MM.1S (cell line): ENCODE measurements at regions not wholly inside any gene's neighbourhood (a gene's known extent, or its start where the extent isn't known, plus 50 kb on each side); places are given as distances from the start of the nearest gene placed in this dataset.

Experiments used
- CTCF ChIP-seq: fragments of 300-600 bp; sonication (generic); IDR thresholded peaks from 2 replicates; pipeline ENCODE4 v1.5.1; 2016; ENCODE audit warnings: antibody characterized with exemption, low read length, mixed read lengths
- EZH2 ChIP-seq: fragments of 300-600 bp; sonication (generic); optimal IDR thresholded peaks from 2 replicates; pipeline ENCODE3; 2017; ENCODE audit warnings: low read depth, mild to moderate bottlenecking, antibody characterized with exemption, low read length, mixed read lengths

GRCh38 chr10:78814407-78814806 lies 254.4 kb upstream of the ZMIZ1 start:
- no peak for TF ChIP-seq CTCF
- TF ChIP-seq EZH2: no peak
